Nucleus accumbens (tissue), 56 donors: ENCODE measurements at regions not wholly inside any gene's neighbourhood (a gene's known extent, or its start where the extent isn't known, plus 50 kb on each side); places are given as distances from the start of the nearest gene placed in this dataset.

Source experiments
- DNase-seq, 56 donors: peaks; one replicate each; lab custom pipeline; 2025; lab: John Stamatoyannopoulos, UW

DNA sequence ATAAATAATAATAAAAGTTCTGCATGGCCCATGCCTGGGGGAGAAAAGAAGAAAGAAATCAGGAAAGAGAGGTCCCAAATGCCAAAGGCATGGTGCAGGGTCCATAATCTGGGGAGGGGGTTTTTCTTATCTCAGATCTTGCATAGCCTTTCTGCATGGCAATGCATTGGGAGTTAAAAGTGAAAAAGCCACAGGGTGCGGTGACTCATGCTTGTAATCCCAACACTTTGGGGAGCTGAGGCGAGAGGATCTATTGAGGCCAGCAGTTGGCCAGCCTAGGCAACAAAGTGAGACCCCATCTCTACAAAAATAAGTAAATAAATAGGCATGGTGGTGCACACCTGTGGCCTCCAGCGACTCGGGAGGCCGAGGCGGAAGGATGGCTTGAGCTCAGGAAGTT is 76.8 kb upstream of the GATA2 start:
- no peak for DNase-seq

DNA sequence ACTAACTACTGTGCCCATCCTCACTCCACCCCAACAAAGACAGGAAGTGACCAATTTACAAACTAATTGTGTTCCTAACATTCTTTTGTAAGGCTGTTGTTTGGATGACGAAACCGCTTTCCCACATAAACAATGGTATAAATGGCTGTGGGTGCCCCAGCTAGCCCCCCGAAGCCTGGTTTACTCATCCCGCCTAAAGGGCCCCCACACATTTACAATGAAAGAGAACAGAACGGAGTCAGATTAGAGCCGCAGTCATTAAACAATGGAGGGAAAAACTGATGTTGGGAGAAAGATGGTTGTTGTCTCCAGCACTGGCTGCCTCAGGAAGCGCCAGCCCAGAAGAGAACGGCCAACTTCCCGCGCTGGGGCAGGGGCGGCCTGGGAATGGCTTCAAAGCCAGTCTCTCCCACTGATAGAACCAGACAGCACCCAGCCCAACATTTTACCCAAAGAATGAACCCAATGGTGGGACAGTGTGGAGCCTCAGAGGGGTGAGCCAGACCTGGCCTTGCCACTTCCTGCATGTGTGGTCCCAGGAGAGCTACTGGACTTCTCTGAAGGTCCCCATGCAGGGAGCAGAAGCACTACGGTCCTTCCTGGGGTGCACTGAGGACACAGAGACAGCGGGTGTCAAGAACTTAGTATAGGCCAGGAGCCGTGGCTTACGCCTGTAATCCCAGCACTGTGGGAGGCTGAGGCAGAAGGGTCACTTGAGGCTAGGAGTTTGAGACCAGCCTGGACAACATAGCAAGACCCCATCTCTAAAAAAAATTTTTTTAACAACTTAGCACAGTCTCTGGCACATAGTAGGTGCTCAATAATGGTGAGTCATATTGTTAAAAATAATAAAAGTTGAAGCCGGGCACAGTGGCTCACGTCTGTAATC is 75.8 kb upstream of the GATA2 start:
- DNase-seq, result no peak

DNA sequence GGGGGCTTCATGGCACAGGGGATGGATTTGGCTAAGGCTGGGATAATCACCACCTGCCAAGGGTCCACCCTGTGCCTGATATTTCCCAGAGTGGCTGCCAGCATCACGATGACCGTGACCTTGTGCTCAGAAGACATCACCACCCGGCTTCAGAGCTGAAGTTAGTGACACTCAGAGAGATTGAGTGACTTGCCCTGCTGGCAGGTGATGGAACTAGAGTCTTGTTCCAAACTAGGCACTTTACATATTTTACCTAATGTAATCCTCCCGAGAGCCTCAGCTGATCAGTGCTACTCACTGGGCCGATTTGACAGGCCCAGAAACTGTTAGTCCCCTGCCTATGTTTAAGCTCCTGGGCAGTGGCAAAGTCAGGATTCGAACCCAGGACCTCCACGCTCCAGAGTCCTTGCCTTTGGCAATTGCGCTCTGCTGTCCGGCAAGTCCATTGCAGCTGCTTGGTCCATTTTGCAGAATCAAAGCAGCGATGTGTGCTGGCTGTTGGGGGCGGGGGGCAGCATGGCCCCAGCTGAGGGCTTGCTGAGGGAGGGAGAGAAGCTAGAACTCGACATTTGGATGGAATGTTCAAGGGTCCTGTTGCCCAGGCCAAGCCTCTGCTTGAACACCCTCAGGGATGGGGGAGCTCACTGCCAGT is 74.8 kb upstream of the GATA2 start:
- no peak for DNase-seq

DNA sequence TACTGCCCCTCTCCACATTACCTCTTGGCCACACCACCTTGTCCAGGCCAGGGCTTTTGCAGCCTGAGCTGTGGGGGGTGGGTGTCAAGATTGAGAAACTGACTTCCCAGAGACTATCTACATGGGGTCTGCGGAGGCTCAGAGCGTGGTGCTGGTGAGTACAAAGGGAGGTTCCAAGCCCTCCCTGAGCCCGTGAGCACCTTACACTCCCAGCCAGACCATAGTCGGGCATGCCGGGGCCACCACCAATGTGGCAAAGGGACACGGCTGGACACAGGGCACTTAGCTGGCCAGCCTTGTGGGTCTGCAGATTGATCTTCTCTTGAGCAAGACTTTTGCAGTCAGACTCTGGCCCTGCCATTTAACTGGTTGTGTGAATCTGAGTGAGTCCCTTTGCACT is 74.1 kb upstream of the GATA2 start:
- no peak for DNase-seq

DNA sequence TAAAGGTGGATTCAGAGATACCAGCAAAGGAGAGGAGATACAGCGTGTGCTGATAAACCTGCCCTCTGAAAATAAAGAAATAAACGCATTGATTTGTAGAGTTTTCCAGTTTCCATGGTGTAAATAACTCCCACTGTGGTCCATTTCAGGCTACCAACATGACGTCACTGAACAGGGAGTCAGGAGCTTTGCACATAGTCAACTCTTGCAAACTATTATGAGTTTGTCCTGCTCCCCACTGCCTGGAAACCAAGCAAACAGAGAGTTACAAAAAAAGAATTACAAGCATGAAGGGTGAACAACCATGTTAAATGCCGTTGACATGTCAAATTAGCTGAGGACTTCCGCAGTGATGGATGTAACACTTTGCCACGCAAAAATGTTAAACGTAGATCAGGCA is 70.4 kb upstream of the GATA2 start:
- DNase-seq, result no peak

DNA sequence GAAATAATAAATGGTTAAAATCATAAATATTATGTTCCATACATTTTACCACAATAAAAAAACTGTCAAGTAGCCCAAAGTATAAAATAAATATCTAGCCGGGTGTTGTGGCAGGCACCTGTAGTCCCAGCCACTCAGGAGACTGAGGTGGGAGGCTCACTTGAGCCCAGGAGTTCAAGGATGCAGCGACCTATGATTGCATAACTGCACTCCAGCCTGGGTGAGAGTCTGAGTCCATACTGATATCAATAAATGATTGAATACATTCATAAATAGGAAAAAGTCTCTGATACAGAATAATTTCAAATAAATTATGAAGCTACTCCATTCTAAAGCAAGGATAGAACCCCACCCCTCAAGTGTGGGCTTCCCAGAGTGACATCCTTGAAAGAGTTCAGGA is 68.5 kb upstream of the GATA2 start:
- DNase-seq, result no peak

DNA sequence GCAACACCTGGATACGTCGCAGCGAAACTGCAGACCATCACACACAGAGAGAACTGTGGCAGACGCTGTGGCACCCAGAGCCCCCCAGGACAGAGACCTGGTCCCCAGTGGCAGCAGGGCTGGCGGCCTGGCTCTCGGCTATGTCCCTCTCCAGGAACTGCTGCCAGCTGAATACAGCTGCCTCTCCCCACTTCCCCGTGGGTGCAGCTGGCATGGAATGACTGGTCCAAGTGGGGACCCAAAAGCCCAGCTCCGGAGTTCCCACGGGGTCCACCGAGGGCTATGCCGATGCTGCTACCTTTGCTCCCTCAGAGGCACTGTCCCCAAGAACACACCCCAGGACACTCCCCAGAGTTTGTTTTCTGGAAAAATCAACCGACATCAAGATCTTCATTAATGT is 67.8 kb upstream of the GATA2 start:
- DNase-seq, result no peak

DNA sequence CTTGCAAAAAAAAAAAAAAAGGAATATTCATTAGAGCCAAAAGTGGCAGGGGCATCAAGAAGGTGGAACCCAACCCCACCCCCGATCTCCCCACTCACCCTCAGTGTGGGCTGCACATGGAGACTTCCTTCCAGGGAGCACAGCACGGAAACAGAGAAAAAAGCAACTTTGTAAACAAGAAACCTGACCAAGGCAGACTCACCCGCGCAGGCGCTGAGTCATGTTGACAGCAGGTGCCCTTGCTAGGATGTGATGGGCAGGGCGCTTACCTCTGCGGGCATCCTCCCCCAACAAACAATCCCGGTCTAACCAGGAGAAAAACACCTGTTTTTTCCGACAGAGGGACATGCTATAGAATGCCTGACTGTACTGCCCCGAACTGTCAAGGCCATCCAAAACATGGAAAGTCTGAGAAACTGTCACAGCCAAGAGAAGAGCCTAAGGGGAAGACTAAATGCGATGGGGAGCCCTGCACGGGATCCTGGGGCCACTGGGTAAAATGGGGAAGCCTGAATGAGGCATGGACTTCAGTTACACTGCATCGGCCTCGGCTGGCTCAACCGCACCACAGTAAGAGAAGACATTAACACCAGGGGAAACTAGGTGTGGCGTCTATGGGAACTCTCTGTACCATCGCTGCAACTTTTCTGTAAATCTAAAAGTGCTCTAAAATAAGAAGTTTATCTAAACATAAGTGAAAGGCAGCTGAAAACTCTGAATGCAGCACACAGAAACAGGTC is 66.7 kb upstream of the GATA2 start:
- DNase-seq, result no peak

DNA sequence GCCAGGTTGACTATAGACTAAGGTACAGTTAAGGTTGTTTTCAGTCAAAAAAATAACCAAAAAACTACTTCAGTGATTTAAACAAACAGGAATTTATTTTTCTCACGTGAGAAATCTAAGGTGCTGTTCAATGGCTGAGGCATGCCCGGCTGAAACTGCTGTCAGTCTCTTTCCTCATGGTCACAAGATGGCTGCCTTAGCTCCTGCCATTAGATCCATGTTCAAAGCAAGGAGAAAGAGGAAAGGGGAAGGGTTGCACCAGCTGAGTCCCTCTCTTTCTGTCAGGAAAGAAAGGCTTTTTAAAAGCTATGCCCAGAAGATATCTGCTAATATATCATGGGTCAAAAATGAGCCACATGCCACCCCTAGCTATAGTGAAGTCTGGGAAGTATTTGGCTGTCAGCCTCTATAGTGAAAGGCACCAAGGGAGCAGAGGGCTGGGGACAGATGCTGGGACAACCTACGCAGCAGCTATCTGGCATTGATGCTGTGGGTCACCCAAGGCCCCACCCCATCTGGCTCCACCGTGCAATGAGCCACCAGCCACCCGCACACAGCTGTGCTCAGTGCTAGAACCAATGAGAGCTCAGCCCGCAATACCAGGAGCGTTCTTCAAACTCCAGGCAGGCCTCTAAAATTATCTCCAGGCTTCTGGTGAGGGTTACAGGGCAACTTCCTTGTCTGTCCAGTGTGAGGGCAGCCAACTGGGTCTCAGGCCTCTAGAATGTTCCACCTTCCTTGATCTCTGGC is 64.7 kb upstream of the GATA2 start:
- no peak for DNase-seq

DNA sequence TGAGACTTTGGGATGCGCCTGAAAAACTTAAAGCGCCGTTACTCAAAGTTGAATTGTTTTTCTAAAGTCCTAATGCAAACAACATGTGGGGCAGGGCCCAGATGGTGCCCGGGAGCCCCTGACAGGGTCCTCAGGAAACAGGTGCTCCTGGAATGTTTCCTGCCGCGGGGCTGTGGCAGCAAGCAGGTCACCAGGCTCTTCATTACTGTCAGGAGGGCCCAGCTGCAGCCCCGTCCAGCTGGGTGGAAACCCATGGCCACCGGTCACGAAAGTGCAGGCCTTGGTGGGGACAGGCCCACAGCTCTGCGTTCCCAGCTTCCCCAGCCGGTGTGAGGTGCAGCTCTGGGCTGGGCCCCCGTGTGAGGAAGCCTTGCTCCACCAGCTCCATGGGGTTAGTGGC is 63.9 kb upstream of the GATA2 start:
- DNase-seq, result no peak

DNA sequence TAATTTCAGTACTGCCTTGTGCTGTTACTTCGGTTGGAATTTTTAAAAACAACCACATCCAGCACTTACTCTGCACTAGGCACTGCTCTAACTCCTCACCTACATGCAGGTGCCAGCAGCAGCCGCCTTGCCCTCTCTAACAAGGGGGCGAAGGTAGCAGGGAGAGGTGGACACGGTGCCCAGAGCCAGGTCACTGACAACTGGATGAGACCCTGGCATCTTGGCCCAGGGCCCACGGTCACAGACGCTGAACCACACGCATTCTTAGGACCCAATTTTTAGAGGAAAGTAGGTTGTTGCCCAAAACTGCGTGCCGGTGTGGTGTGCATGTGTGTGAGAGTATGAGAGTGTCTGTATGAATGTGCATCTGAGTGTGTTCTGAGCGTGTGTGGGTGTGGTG is 63.4 kb upstream of the GATA2 start:
- DNase-seq, result no peak

DNA sequence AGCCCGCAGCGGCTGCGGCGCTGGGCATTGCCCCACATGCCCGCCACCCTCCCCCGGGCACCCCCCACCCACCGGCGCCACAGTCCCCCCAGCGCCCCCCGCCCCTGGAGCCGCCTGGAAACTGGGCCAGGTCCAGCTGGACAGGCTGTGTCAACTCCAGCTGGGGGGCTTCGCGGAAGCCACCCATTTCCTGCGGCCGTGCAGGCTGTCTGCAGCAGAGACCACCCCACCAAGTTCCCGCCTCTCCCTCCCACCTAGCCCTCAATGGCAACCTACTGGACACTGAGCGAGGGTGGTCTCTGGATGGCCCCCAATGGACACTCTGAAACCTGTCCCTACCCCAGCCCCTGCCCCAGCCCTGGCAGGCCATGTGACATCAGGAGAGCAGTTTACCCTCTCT is 62.8 kb upstream of the GATA2 start:
- no peak for DNase-seq

DNA sequence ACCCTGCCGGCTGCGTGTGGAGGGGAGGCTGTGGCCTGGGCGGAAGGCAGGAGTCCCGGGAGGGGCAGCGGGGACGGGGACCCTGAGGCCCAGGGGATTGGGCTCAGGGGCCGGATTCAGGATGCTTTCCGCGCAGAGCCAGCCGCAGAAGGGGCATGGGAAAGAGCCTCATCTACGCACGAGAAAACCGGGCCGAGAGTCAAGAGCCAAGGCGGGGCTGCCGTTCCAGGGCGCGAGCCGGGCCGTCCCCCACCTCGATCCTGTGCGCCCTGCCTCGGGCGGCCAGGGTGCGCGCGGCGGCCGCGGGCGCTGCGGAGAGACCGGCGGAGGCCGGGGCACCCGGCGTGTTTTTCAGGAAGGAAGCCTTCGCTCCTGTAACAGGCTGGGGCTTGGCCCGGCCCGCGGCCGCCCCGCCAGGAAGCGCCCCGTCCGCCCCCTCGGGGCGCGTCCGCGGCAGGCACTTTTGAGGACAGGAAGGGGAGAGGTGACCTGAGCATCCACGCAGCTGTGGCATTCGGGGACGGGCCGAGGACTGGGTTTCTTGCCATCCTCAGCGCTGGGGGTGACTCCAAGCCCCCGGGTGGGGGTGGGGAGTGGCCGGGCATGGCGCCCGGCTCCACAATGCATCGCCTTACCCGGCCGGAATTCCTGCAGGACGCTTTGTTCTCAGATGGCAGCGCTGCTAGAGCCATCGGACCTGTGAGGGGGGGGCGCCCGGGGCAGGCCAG is 62.3 kb upstream of the GATA2 start:
- DNase-seq, result no peak

DNA sequence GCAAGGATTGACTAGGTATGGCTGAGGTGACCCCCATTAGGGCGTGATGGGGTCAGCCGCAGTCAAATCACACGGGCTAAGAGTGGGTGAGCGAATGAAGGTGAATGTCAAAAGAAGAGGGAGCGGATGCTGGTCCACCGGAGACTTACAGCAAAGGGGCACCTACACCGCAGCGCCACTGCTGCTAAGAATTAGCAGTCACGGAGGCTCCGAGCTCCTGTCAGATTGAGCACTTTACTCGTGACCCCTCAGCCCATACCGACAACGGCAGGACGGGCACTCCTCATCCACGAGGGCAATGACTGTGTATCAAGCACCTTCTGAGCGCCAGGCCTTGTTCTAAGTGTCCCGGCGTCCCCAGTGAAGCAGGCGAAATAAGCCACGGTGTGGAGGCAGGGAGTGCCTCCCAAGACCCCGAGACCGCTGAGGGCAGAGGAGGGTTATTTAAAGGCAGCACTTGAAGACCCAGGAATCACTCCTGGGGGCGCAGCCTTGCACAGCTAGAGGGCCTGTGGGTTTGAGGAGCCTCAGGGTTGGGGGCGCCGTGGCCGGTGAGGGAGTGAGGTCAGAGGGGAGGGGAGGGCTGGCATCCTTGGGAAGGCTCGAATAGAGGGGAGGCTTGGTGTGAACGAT is 61.6 kb upstream of the GATA2 start:
- DNase-seq, result no peak

DNA sequence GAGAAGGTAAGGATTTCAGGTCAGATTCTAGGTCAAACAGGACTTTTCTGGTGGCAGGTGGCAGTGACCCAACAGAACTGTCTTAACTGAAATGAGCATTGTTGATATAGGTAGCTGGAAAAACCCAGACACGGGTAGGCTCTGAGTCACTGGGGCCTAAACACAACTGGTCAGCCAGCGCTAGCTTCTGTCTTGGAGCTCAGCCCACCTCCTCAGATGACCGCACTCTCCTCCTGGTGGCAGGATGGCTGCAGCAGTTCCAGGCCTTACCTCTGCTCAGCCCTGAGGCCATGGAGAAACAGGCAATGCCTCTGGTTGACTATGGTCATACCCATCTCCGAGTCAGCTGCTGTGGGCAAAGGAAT is 61.1 kb upstream of the GATA2 start:
- no peak for DNase-seq

DNA sequence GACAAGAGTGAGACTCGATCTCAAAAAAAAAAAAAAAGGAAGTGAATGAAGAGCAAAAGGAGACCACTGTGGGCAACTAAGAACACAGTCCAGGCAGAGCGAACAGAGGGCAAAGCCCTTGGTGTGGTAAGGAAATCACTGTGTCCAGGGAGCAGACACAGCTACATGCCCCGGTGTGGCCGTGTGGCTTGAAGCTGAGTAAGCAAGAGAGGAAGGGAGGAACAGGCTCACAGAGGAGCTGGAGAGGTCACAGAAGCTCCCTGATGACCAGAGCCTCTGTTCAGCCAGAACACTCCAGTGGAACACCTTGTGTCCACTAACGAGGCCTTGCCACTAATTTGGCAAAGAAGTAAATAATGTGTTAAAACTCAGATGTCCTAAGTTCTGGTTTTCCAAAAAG is 60.6 kb upstream of the GATA2 start:
- DNase-seq, result no peak

DNA sequence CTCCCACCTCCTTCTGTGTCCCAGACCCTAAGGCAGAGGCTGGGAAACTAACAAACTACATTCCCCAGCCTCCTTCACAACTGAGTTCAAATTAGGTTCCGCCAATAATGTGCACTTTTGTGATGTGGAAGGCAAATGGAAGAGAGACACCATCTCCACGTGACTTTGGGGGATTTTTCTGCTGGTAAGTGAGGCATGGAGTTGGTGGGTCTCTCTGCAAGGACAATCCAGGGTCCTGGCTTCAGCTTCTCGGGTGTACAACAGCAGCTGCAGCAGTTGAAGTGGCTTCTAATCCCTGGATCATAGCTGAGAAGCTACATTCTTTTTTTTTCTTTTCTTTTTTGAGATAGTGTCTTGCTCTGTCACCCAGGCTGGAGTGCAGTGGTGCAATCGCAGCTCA is 58.9 kb upstream of the GATA2 start:
- no peak for DNase-seq

DNA sequence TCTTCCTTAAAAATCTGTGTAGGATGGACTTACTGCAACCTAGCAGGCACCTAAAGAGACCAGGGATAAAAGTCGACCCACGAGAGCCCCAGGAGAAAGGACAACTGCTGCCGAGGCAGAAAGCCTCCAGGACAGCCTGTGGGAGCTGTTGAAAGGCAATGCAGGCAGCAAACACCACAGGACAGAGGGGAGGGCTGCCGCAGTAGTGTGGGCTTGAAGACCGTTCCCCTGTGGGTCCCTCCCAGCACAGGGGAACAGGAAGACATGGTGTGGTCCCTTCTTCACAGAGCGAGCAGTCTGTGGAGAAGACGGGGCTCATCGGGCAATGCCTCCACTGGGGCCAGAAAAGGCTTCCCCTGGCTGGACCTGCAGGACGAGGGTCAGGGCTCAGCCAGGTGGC is 58.5 kb upstream of the GATA2 start:
- DNase-seq, result no peak

DNA sequence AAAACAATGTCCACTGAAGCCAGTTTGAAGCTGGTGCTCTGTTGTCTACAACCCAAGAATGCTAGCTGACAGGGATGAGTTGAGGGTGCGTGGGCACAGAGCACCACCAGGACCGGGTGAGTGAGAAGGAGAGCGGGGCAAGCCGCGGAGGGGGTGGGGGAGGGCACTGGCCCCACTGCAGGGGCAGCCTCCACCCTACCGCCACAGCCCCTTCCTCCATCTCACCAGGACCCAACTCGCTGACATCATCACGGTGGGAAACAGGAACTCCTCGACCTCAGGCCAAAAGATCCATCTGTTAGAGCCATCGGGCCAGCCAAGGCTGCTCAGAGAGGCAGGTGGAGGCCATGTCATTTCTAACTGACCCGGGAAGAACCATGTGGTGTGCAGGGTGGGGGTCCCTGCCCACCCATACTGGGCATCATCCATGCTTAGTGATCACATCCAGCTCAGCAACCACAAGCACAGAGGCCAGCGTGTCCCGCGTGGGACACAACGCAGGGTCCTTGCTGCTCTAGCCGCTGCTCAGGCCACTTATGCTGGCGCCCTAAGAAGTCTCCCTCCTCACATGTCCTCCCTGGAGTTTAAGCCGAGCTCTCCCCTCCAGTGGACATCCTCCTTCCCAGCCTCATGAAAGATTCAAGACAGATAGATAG is 57.6 kb upstream of the GATA2 start:
- DNase-seq, result no peak
